WTC11 (cell line): ENCODE measurements at regions not wholly inside any gene's neighbourhood (a gene's known extent, or its start where the extent isn't known, plus 50 kb on each side); places are given as distances from the start of the nearest gene placed in this dataset.

ENCODE experiments used
- ATAC-seq: fragments of 200-7000 bp; cut with Tn5 transposase; 2 replicates; pipeline ENCODE4 v1.10.0; 2021; ENCODE audit warnings: mild to moderate bottlenecking, moderate library complexity
- CTCF ChIA-PET: fragments of 300-600 bp; sonication (Branson Sonifier 250); formaldehyde crosslinking; loops from one replicate; lab custom pipeline; 2021; ENCODE audit warnings: antibody characterized with exemption; lab: Charles Lee
- POLR2A ChIA-PET: fragments of 350-600 bp; sonication (Branson Sonifier 250); formaldehyde crosslinking; loops from one replicate; lab custom pipeline; 2021; ENCODE audit warnings: antibody characterized with exemption; lab: Charles Lee
- DNase-seq: peaks from one replicate; pipeline ENCODE4 v3.0.0; 2021; ENCODE audit warnings: low spot score
- H3K27ac Mint-ChIP-seq: 2 replicates; pipeline ENCODE4 v1.8.0; 2021; ENCODE audit warnings: mixed read lengths
- H3K27me3 Mint-ChIP-seq: 2 replicates; pipeline ENCODE4 v1.8.0; 2021; ENCODE audit warnings: low read depth, mild to moderate bottlenecking, moderate library complexity, mixed read lengths
- H3K36me3 Mint-ChIP-seq: 2 replicates; pipeline ENCODE4 v1.8.0; 2021; ENCODE audit warnings: mixed read lengths
- H3K4me1 Mint-ChIP-seq: 2 replicates; pipeline ENCODE4 v1.8.0; 2022; ENCODE audit warnings: mixed read lengths
- H3K4me3 Mint-ChIP-seq: 2 replicates; pipeline ENCODE4 v1.8.0; 2021; ENCODE audit warnings: mild to moderate bottlenecking, moderate library complexity, mixed read lengths
- H3K9me3 Mint-ChIP-seq: 2 replicates; pipeline ENCODE4 v1.8.0; 2021; ENCODE audit warnings: mixed read lengths
- AFF4 ChIP-seq: sonication (generic); formaldehyde crosslinking; IDR thresholded peaks from 2 replicates; pipeline ENCODE4 v1.8.1; 2023; ENCODE audit warnings: mild to moderate bottlenecking, missing genetic modification reagents, borderline replicate concordance
- FOXP4 ChIP-seq: sonication (generic); formaldehyde crosslinking; IDR thresholded peaks from 2 replicates; pipeline ENCODE4 v1.8.0; 2022; ENCODE audit warnings: mild to moderate bottlenecking, missing genetic modification reagents
- GTF2I ChIP-seq: fragments of 250-450 bp; sonication (Bioruptor Pico); conservative IDR thresholded peaks from 2 replicates; pipeline ENCODE4 v1.4.0; 2021; ENCODE audit warnings: mild to moderate bottlenecking
- IRF1 ChIP-seq: sonication (generic); formaldehyde crosslinking; IDR thresholded peaks from 2 replicates; pipeline ENCODE4 v1.8.0; 2023; ENCODE audit warnings: missing genetic modification reagents
- SMAD4 ChIP-seq: sonication (generic); formaldehyde crosslinking; IDR thresholded peaks from 2 replicates; pipeline ENCODE4 v1.8.0; 2022; ENCODE audit warnings: mild to moderate bottlenecking, missing genetic modification reagents
- TEAD4 ChIP-seq: sonication (generic); formaldehyde crosslinking; IDR thresholded peaks from 2 replicates; pipeline ENCODE4 v1.8.0; 2022; ENCODE audit warnings: mild to moderate bottlenecking, missing genetic modification reagents
- ZBTB21 ChIP-seq: sonication (generic); formaldehyde crosslinking; IDR thresholded peaks from 2 replicates; pipeline ENCODE4 v1.8.1; 2023; ENCODE audit warnings: mild to moderate bottlenecking, missing genetic modification reagents, borderline replicate concordance
- ZNF232 ChIP-seq: sonication (generic); formaldehyde crosslinking; IDR thresholded peaks from 2 replicates; pipeline ENCODE4 v1.8.0; 2022; ENCODE audit warnings: mild to moderate bottlenecking, missing genetic modification reagents
- ZNF396 ChIP-seq: fragments of 250-450 bp; sonication (Bioruptor Pico); IDR thresholded peaks from 2 replicates; pipeline ENCODE4 v1.8.0; 2021; ENCODE audit warnings: mild to moderate bottlenecking, moderate library complexity, borderline replicate concordance
- ZNF512 ChIP-seq: sonication (generic); formaldehyde crosslinking; IDR thresholded peaks from 2 replicates; pipeline ENCODE4 v1.8.1; 2022; ENCODE audit warnings: missing genetic modification reagents, borderline replicate concordance
- TF ChIP-seq, protein P1 (sequence below): sonication (generic); formaldehyde crosslinking; IDR thresholded peaks from 2 replicates; pipeline ENCODE4 v1.8.1; 2022; ENCODE audit warnings: low read depth, missing genetic modification reagents, borderline replicate concordance
- TF ChIP-seq, protein P2 (sequence below): fragments of 250-450 bp; sonication (Bioruptor Pico); IDR thresholded peaks from 2 replicates; pipeline ENCODE4 v1.9.0; 2021; ENCODE audit warnings: mild to moderate bottlenecking
- TF ChIP-seq, protein P3 (sequence below): sonication (generic); formaldehyde crosslinking; conservative IDR thresholded peaks from 2 replicates; pipeline ENCODE4 v1.8.1; 2022; ENCODE audit warnings: mild to moderate bottlenecking, missing genetic modification reagents
- TF ChIP-seq, protein P4 (sequence below): sonication (generic); formaldehyde crosslinking; IDR thresholded peaks from 2 replicates; pipeline ENCODE4 v1.8.1; 2023; ENCODE audit warnings: mild to moderate bottlenecking, missing genetic modification reagents
- TF ChIP-seq, protein P5 (sequence below): fragments of 250-450 bp; sonication (Bioruptor Pico); IDR thresholded peaks from 2 replicates; pipeline ENCODE4 v1.9.0; 2021; ENCODE audit warnings: mild to moderate bottlenecking, borderline replicate concordance

- Mint-ChIP-seq H3K27me3 (no peaks in the 10 kb centered on the region), H3K4me3 (no peak overlapping the region), H3K9me3 (peaks cover 15% of the 10 kb centered on the region), H3K36me3 (peaks cover 10% of the 10 kb centered on the region), H3K4me1 (peaks cover 51% of the 10 kb centered on the region), H3K27ac (peak overlapping the region; percentile 35; the same call in 1 of the 2 replicates)
- ChIA-PET POLR2A (no interaction called here), CTCF (interaction anchor here (2.0 kb wide), 1 partner anchor 199 kb away, joined by 8 read pairs; no protein-coding TSS in a partner anchor)
- DNase-seq (no peak), ATAC-seq (no peak)
- TF ChIP-seq GTF2I (CRISPR knock-in tag) = no peak
- TF ChIP-seq, protein P1, sequence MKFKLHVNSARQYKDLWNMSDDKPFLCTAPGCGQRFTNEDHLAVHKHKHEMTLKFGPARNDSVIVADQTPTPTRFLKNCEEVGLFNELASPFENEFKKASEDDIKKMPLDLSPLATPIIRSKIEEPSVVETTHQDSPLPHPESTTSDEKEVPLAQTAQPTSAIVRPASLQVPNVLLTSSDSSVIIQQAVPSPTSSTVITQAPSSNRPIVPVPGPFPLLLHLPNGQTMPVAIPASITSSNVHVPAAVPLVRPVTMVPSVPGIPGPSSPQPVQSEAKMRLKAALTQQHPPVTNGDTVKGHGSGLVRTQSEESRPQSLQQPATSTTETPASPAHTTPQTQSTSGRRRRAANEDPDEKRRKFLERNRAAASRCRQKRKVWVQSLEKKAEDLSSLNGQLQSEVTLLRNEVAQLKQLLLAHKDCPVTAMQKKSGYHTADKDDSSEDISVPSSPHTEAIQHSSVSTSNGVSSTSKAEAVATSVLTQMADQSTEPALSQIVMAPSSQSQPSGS = no peak
Observed at GRCh38 chr7:121795736-121796135, 77.2 kb upstream of the PTPRZ1 start.

GRCh38 chr7:121793716-121794115 is 79.2 kb upstream of the PTPRZ1 start:
- H3K4me3 Mint-ChIP-seq = no peak overlapping the region
- H3K36me3 Mint-ChIP-seq = peaks cover 10% of the 10 kb centered on the region
- H3K9me3 Mint-ChIP-seq = peaks cover 22% of the 10 kb centered on the region
- no peaks in the 10 kb centered on the region for H3K27me3 Mint-ChIP-seq
- DNase-seq = no peak
- no peak for ATAC-seq
- ChIA-PET POLR2A (no interaction called here), CTCF (no interaction called here)
- no peak overlapping the region for H3K27ac Mint-ChIP-seq
- H3K4me1 Mint-ChIP-seq = peaks cover 31% of the 10 kb centered on the region
- TF ChIP-seq ZBTB21 (CRISPR knock-in tag) (no peak), FOXP4 (CRISPR knock-in tag) (no peak), ZNF512 (CRISPR knock-in tag) (no peak), AFF4 (CRISPR knock-in tag) (no peak), SMAD4 (CRISPR knock-in tag) (no peak), TEAD4 (no peak), ZNF396 (CRISPR knock-in tag) (no peak), ZNF232 (CRISPR knock-in tag) (no peak), IRF1 (CRISPR knock-in tag) (no peak)
- TF ChIP-seq, protein P2, sequence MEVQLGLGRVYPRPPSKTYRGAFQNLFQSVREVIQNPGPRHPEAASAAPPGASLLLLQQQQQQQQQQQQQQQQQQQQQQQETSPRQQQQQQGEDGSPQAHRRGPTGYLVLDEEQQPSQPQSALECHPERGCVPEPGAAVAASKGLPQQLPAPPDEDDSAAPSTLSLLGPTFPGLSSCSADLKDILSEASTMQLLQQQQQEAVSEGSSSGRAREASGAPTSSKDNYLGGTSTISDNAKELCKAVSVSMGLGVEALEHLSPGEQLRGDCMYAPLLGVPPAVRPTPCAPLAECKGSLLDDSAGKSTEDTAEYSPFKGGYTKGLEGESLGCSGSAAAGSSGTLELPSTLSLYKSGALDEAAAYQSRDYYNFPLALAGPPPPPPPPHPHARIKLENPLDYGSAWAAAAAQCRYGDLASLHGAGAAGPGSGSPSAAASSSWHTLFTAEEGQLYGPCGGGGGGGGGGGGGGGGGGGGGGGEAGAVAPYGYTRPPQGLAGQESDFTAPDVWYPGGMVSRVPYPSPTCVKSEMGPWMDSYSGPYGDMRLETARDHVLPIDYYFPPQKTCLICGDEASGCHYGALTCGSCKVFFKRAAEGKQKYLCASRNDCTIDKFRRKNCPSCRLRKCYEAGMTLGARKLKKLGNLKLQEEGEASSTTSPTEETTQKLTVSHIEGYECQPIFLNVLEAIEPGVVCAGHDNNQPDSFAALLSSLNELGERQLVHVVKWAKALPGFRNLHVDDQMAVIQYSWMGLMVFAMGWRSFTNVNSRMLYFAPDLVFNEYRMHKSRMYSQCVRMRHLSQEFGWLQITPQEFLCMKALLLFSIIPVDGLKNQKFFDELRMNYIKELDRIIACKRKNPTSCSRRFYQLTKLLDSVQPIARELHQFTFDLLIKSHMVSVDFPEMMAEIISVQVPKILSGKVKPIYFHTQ (CRISPR knock-in tag) = no peak
- TF ChIP-seq, protein P3, sequence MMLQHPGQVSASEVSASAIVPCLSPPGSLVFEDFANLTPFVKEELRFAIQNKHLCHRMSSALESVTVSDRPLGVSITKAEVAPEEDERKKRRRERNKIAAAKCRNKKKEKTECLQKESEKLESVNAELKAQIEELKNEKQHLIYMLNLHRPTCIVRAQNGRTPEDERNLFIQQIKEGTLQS (CRISPR knock-in tag) = no peak
- TF ChIP-seq, protein P4, sequence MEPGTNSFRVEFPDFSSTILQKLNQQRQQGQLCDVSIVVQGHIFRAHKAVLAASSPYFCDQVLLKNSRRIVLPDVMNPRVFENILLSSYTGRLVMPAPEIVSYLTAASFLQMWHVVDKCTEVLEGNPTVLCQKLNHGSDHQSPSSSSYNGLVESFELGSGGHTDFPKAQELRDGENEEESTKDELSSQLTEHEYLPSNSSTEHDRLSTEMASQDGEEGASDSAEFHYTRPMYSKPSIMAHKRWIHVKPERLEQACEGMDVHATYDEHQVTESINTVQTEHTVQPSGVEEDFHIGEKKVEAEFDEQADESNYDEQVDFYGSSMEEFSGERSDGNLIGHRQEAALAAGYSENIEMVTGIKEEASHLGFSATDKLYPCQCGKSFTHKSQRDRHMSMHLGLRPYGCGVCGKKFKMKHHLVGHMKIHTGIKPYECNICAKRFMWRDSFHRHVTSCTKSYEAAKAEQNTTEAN = no peak
- TF ChIP-seq, protein P5, sequence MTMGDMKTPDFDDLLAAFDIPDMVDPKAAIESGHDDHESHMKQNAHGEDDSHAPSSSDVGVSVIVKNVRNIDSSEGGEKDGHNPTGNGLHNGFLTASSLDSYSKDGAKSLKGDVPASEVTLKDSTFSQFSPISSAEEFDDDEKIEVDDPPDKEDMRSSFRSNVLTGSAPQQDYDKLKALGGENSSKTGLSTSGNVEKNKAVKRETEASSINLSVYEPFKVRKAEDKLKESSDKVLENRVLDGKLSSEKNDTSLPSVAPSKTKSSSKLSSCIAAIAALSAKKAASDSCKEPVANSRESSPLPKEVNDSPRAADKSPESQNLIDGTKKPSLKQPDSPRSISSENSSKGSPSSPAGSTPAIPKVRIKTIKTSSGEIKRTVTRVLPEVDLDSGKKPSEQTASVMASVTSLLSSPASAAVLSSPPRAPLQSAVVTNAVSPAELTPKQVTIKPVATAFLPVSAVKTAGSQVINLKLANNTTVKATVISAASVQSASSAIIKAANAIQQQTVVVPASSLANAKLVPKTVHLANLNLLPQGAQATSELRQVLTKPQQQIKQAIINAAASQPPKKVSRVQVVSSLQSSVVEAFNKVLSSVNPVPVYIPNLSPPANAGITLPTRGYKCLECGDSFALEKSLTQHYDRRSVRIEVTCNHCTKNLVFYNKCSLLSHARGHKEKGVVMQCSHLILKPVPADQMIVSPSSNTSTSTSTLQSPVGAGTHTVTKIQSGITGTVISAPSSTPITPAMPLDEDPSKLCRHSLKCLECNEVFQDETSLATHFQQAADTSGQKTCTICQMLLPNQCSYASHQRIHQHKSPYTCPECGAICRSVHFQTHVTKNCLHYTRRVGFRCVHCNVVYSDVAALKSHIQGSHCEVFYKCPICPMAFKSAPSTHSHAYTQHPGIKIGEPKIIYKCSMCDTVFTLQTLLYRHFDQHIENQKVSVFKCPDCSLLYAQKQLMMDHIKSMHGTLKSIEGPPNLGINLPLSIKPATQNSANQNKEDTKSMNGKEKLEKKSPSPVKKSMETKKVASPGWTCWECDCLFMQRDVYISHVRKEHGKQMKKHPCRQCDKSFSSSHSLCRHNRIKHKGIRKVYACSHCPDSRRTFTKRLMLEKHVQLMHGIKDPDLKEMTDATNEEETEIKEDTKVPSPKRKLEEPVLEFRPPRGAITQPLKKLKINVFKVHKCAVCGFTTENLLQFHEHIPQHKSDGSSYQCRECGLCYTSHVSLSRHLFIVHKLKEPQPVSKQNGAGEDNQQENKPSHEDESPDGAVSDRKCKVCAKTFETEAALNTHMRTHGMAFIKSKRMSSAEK = no peak
